ENCODE measurements at regions not wholly inside any gene's neighbourhood (a gene's known extent, or its start where the extent isn't known, plus 50 kb on each side); places are given as distances from the start of the nearest gene placed in this dataset.

DNA sequence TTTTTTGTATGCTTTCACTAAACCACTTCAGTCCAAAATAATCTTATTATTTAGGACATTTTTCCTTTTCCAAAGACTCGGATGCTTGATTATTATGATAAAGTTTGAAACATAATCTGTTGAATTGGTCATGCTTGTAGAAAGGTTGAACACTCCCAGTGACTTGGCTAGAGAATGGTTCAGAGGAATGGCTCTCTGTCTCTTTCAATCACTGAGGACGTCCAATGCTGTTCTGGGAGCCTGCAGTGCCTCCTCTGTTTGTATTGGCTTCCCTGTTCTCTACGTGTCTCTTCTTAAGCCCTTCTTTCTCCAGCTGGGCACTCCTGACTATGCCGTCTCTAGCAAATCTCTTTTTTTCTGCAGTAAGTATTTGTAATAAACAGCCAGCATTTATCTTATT, 369.0 kb upstream of the DYNLRB2 start:
- H3K27me3 Mint-ChIP-seq = peaks cover 14% of the 10 kb centered on the region
- DNase-seq = no peak
- Histone ChIP-seq H3K9me3 (ENCODE audit: control insufficient read depth in 1 of 2, insufficient read depth in 1 of 2, low read length in 2 of 2) (no peaks in the 10 kb centered on the region), H3K27me3 (ENCODE audit: control insufficient read depth in 1 of 2, insufficient read depth in 2 of 2, low read length in 2 of 2) (no peaks in the 10 kb centered on the region), H3K27ac (ENCODE audit: low read depth in 1 of 2, low read length in 2 of 2) (no peak overlapping the region), H3K4me1 (ENCODE audit: insufficient read depth, low read length) (no peaks in the 10 kb centered on the region), H3K36me3 (ENCODE audit: insufficient read depth, low read length) (no peaks in the 10 kb centered on the region), H3K4me3 (ENCODE audit: low read length) (no peak overlapping the region)
- TF ChIP-seq, protein P1, sequence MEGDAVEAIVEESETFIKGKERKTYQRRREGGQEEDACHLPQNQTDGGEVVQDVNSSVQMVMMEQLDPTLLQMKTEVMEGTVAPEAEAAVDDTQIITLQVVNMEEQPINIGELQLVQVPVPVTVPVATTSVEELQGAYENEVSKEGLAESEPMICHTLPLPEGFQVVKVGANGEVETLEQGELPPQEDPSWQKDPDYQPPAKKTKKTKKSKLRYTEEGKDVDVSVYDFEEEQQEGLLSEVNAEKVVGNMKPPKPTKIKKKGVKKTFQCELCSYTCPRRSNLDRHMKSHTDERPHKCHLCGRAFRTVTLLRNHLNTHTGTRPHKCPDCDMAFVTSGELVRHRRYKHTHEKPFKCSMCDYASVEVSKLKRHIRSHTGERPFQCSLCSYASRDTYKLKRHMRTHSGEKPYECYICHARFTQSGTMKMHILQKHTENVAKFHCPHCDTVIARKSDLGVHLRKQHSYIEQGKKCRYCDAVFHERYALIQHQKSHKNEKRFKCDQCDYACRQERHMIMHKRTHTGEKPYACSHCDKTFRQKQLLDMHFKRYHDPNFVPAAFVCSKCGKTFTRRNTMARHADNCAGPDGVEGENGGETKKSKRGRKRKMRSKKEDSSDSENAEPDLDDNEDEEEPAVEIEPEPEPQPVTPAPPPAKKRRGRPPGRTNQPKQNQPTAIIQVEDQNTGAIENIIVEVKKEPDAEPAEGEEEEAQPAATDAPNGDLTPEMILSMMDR (IDR thresholded peaks at IDR 0.05) = no peak
- H3K4me3 Mint-ChIP-seq = no peak overlapping the region
- no peak overlapping the region for H3K27ac Mint-ChIP-seq
- H3K4me1 Mint-ChIP-seq (ENCODE audit: low read depth) = no peaks in the 10 kb centered on the region
- H3K36me3 Mint-ChIP-seq (ENCODE audit: low read depth) = no peaks in the 10 kb centered on the region
- intact Hi-C loops (cut with DNase I, micrococcal nuclease) = no loop called here
- POLR2A ChIA-PET = no interaction called here
- CTCF ChIA-PET = interaction anchor here (0.5 kb wide), 1 partner anchor 91 kb away, joined by 3 read pairs; no protein-coding TSS in a partner anchor
- no peak for ATAC-seq (ENCODE audit: poor library complexity)
- H3K9me3 Mint-ChIP-seq = no peaks in the 10 kb centered on the region

- Mint-ChIP-seq H3K27ac (no peak overlapping the region), H3K36me3 (ENCODE audit: low read depth) (no peaks in the 10 kb centered on the region), H3K27me3 (peaks cover 9% of the 10 kb centered on the region), H3K4me3 (no peak overlapping the region), H3K4me1 (ENCODE audit: low read depth) (no peaks in the 10 kb centered on the region), H3K9me3 (no peaks in the 10 kb centered on the region)
- Histone ChIP-seq H3K27ac (ENCODE audit: low read depth in 1 of 2, low read length in 2 of 2) (no peak overlapping the region), H3K9me3 (ENCODE audit: control insufficient read depth in 1 of 2, insufficient read depth in 1 of 2, low read length in 2 of 2) (no peaks in the 10 kb centered on the region), H3K4me1 (ENCODE audit: insufficient read depth, low read length) (no peaks in the 10 kb centered on the region), H3K27me3 (ENCODE audit: control insufficient read depth in 1 of 2, insufficient read depth in 2 of 2, low read length in 2 of 2) (no peaks in the 10 kb centered on the region), H3K36me3 (ENCODE audit: insufficient read depth, low read length) (no peaks in the 10 kb centered on the region), H3K4me3 (ENCODE audit: low read length) (no peak overlapping the region)
- ATAC-seq (ENCODE audit: poor library complexity) = no peak
- POLR2A ChIA-PET = no interaction called here
- intact Hi-C loops (cut with DNase I, micrococcal nuclease) = no loop called here
- TF ChIP-seq, protein P1 (IDR thresholded peaks at IDR 0.05) = no peak
- no peak for DNase-seq
- CTCF ChIA-PET = interaction anchor here (0.5 kb wide), 1 partner anchor 91 kb away, joined by 3 read pairs; no protein-coding TSS in a partner anchor
These were observed 369.6 kb upstream of the DYNLRB2 start for GRCh38 chr16:80171199-80171598.

DNA sequence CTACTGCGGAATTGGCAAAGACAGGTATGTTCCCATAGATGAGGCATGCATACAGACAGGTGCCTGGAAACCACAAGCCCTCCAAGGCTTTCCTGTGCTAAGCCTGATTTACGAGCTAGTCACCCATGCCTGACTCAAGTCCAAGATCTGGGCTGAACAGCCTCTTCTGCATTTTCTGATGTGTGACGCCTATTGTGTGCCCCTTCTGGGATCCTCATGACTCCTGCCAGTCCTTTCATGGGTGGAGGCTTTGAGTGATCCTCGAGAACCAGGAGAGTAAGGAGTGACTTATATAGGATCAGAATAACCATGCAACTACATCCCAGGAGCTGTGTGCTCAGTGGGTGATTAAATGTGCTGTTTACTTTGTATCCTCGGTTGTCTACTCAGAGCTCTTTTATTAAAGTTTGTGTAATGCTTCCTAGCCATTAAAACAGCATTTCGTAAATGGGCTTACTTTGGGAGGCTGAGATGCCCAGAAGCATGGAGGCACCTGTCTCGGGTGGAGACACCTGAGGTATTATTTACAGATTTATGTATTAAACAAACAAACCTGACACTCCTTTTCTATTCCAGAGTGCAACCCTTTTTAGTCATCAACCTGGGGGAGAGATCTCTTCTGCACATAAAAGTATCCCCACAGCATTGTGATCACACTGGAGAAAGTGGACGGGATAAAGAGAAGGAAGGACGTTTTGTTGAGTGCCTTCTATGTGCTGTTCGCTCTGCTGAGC, 373.0 kb upstream of the DYNLRB2 start:
- Mint-ChIP-seq H3K27me3 (peaks cover 5% of the 10 kb centered on the region), H3K27ac (no peak overlapping the region), H3K9me3 (no peaks in the 10 kb centered on the region), H3K4me1 (ENCODE audit: low read depth) (no peaks in the 10 kb centered on the region), H3K36me3 (ENCODE audit: low read depth) (no peaks in the 10 kb centered on the region), H3K4me3 (no peak overlapping the region)
- Histone ChIP-seq H3K27me3 (ENCODE audit: control insufficient read depth in 1 of 2, insufficient read depth in 2 of 2, low read length in 2 of 2) (no peaks in the 10 kb centered on the region), H3K36me3 (ENCODE audit: insufficient read depth, low read length) (no peaks in the 10 kb centered on the region), H3K9me3 (ENCODE audit: control insufficient read depth in 1 of 2, insufficient read depth in 1 of 2, low read length in 2 of 2) (no peaks in the 10 kb centered on the region), H3K4me1 (ENCODE audit: insufficient read depth, low read length) (no peaks in the 10 kb centered on the region), H3K4me3 (ENCODE audit: low read length) (no peak overlapping the region), H3K27ac (ENCODE audit: low read depth in 1 of 2, low read length in 2 of 2) (no peak overlapping the region)
- ChIA-PET POLR2A (no interaction called here), CTCF (no interaction called here)
- DNase-seq (no peak), ATAC-seq (ENCODE audit: poor library complexity) (no peak)
- intact Hi-C loops (cut with DNase I, micrococcal nuclease) = no loop called here
- TF ChIP-seq, protein P1 (IDR thresholded peaks at IDR 0.05) = no peak

All from CD4-positive, alpha-beta T cell (primary cell).